ENCODE measurements at regions not wholly inside any gene's neighbourhood (a gene's known extent, or its start where the extent isn't known, plus 50 kb on each side); places are given as distances from the start of the nearest gene placed in this dataset.

GRCh38 chrX:44770121-44770520 is 73.7 kb upstream of the DUSP21 start:
- DNase-seq (ENCODE audit: insufficient read length, low spot score, missing footprints): no peak
- no peaks in the 10 kb centered on the region for H3K27me3 ChIP-seq (ENCODE audit: insufficient read depth, low read length)

DNA sequence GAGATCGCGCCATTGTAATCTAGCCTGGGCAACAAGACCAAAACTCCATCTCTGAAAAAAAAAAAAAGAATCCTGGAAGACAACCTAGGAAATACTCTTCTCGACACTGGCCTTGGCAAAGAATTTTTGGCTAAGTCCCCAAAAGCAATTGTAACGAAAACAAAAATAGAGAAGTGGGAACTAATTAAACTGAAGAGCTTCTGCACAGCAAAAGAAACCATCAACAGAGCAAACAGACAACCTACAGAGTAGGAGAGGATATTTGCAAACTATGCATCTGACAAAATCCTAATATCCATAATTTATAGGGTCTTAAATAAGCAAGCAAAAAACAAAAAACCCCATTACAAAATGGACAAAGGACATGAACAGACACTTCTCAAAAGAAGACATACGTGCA is 76.5 kb upstream of the DUSP21 start:
- Histone ChIP-seq H2AFZ (ENCODE audit: low read length) (no peak overlapping the region), H3K9me3 (ENCODE audit: low read depth, low read length) (no peaks in the 10 kb centered on the region), H3K27ac (ENCODE audit: low read depth, low read length) (no peak overlapping the region), H4K20me1 (ENCODE audit: insufficient read depth, low read length) (no peaks in the 10 kb centered on the region), H3K79me2 (ENCODE audit: insufficient read depth, low read length) (no peaks in the 10 kb centered on the region), H3K36me3 (ENCODE audit: insufficient read depth, low read length) (no peaks in the 10 kb centered on the region), H3K4me1 (ENCODE audit: insufficient read depth, low read length) (no peaks in the 10 kb centered on the region), H3K4me3 (ENCODE audit: insufficient read depth, low read length) (no peak overlapping the region), H3K4me2 (ENCODE audit: insufficient read depth, low read length) (no peak overlapping the region), H3K27me3 (ENCODE audit: insufficient read depth, low read length) (no peaks in the 10 kb centered on the region)
- TF ChIP-seq CTCF (IDR thresholded peaks at IDR 0.05; ENCODE audit: extremely low read depth, low read depth, low read length): no peak
- no peak for DNase-seq (ENCODE audit: insufficient read length, low spot score, missing footprints)

More at GRCh38 chrX:44770121-44770520, 73.7 kb upstream of the DUSP21 start:
- Histone ChIP-seq H3K27ac (ENCODE audit: low read depth, low read length) (no peak overlapping the region), H3K9me3 (ENCODE audit: low read depth, low read length) (no peaks in the 10 kb centered on the region), H3K4me2 (ENCODE audit: insufficient read depth, low read length) (no peak overlapping the region), H3K4me1 (ENCODE audit: insufficient read depth, low read length) (no peaks in the 10 kb centered on the region), H3K36me3 (ENCODE audit: insufficient read depth, low read length) (no peaks in the 10 kb centered on the region), H4K20me1 (ENCODE audit: insufficient read depth, low read length) (no peaks in the 10 kb centered on the region), H3K4me3 (ENCODE audit: insufficient read depth, low read length) (no peak overlapping the region), H2AFZ (ENCODE audit: low read length) (no peak overlapping the region), H3K79me2 (ENCODE audit: insufficient read depth, low read length) (no peaks in the 10 kb centered on the region)
- no peak for TF ChIP-seq CTCF (IDR thresholded peaks at IDR 0.05; ENCODE audit: extremely low read depth, low read depth, low read length)

- Histone ChIP-seq H3K4me1 (ENCODE audit: insufficient read depth, low read length) (no peaks in the 10 kb centered on the region), H2AFZ (ENCODE audit: low read length) (peak overlapping the region; percentile 49), H3K9me3 (ENCODE audit: low read depth, low read length) (no peaks in the 10 kb centered on the region), H4K20me1 (ENCODE audit: insufficient read depth, low read length) (no peaks in the 10 kb centered on the region), H3K27me3 (ENCODE audit: insufficient read depth, low read length) (peaks cover 3% of the 10 kb centered on the region), H3K4me3 (ENCODE audit: insufficient read depth, low read length) (no peak overlapping the region), H3K4me2 (ENCODE audit: insufficient read depth, low read length) (peak overlapping the region; percentile 26), H3K79me2 (ENCODE audit: insufficient read depth, low read length) (no peaks in the 10 kb centered on the region), H3K36me3 (ENCODE audit: insufficient read depth, low read length) (no peaks in the 10 kb centered on the region), H3K27ac (ENCODE audit: low read depth, low read length) (no peak overlapping the region)
- no peak for TF ChIP-seq CTCF (IDR thresholded peaks at IDR 0.05; ENCODE audit: extremely low read depth, low read depth, low read length)
- DNase-seq (ENCODE audit: insufficient read length, low spot score, missing footprints): peak; percentile 26
These were observed 78.3 kb upstream of the DUSP21 start for GRCh38 chrX:44765556-44765955.

- peak; percentile 65 for DNase-seq (ENCODE audit: insufficient read length, low spot score, missing footprints)
- H3K4me1 ChIP-seq (ENCODE audit: insufficient read depth, low read length): no peaks in the 10 kb centered on the region
- H3K27ac ChIP-seq (ENCODE audit: low read depth, low read length): no peak overlapping the region
- no peak overlapping the region for H2AFZ ChIP-seq (ENCODE audit: low read length)
- no peak for TF ChIP-seq CTCF (IDR thresholded peaks at IDR 0.05; ENCODE audit: extremely low read depth, low read depth, low read length)
- no peaks in the 10 kb centered on the region for H4K20me1 ChIP-seq (ENCODE audit: insufficient read depth, low read length)
- H3K36me3 ChIP-seq (ENCODE audit: insufficient read depth, low read length): no peaks in the 10 kb centered on the region
- H3K4me2 ChIP-seq (ENCODE audit: insufficient read depth, low read length): no peak overlapping the region
- H3K4me3 ChIP-seq (ENCODE audit: insufficient read depth, low read length): no peak overlapping the region
- H3K79me2 ChIP-seq (ENCODE audit: insufficient read depth, low read length): no peaks in the 10 kb centered on the region
- peaks cover 2% of the 10 kb centered on the region for H3K27me3 ChIP-seq (ENCODE audit: insufficient read depth, low read length)
- no peaks in the 10 kb centered on the region for H3K9me3 ChIP-seq (ENCODE audit: low read depth, low read length)
These were observed 95.9 kb upstream of the DUSP21 start for GRCh38 chrX:44747969-44748368.

Data from osteoblast (primary cell).